HG03060 (cell line): ENCODE measurements at regions not wholly inside any gene's neighbourhood (a gene's known extent, or its start where the extent isn't known, plus 50 kb on each side); places are given as distances from the start of the nearest gene placed in this dataset.
"Not testable (repeated sequence)": the region's sequence is repeated elsewhere in the genome, so short reads cannot be mapped to it uniquely, and the experiment has no call there.

Experiments used
- ATAC-seq: cut with Tn5 transposase; IDR thresholded peaks from one replicate; pipeline ENCODE4 v1.9.1; 2021; ENCODE audit warnings: low read depth, moderate number of reproducible peaks; ENCODE audit not compliant: unreplicated experiment

- ATAC-seq: no peak
Observed at GRCh38 chr13:22757530-22758120, 423.2 kb upstream of the SGCG start.

- ATAC-seq: no peak
Observed at GRCh38 chr13:22758245-22758644, 422.5 kb upstream of the SGCG start.

GRCh38 chr13:22761709-22762108 lies 419.1 kb upstream of the SGCG start:
- no peak for ATAC-seq

- ATAC-seq: no peak
Observed at GRCh38 chr13:22765547-22765946, 415.2 kb upstream of the SGCG start.

GRCh38 chr13:22770891-22771290 lies 409.9 kb upstream of the SGCG start:
- no peak for ATAC-seq

GRCh38 chr13:22773465-22773864 lies 407.3 kb upstream of the SGCG start:
- no peak for ATAC-seq

- no peak for ATAC-seq
Observed at GRCh38 chr13:22776394-22777186, 404.2 kb upstream of the SGCG start.

GRCh38 chr13:22777207-22777606 lies 403.6 kb upstream of the SGCG start:
- no peak for ATAC-seq

GRCh38 chr13:22789027-22789593 lies 391.7 kb upstream of the SGCG start:
- ATAC-seq: no peak

- no peak for ATAC-seq
Observed at GRCh38 chr13:22789916-22790315, 390.9 kb upstream of the SGCG start.

GRCh38 chr13:22793598-22794134 lies 387.1 kb upstream of the SGCG start:
- no peak for ATAC-seq

- ATAC-seq: no peak
Observed at GRCh38 chr13:22800526-22801401, 380.0 kb upstream of the SGCG start.

- no peak for ATAC-seq
Observed at GRCh38 chr13:22801402-22802003, 379.3 kb upstream of the SGCG start.

GRCh38 chr13:22812793-22813192 lies 368.0 kb upstream of the SGCG start:
- no peak for ATAC-seq

- ATAC-seq: not testable (repeated sequence)
Observed at GRCh38 chr13:22813531-22814377, 367.0 kb upstream of the SGCG start.

GRCh38 chr13:22814433-22814832 lies 366.3 kb upstream of the SGCG start:
- ATAC-seq: not testable (repeated sequence)

- ATAC-seq: no peak
Observed at GRCh38 chr13:22821589-22821988, 359.2 kb upstream of the SGCG start.

- ATAC-seq: no peak
Observed at GRCh38 chr13:22825186-22825585, 355.6 kb upstream of the SGCG start.

- no peak for ATAC-seq
Observed at GRCh38 chr13:22828081-22828480, 352.7 kb upstream of the SGCG start.
